ENCODE measurements at regions not wholly inside any gene's neighbourhood (a gene's known extent, or its start where the extent isn't known, plus 50 kb on each side); places are given as distances from the start of the nearest gene placed in this dataset.

- no peak for DNase-seq (ENCODE audit: low read depth, low spot score)
Measured at GRCh38 chr2:173419506-173419905, 64.8 kb downstream of the CDCA7 start.

DNA sequence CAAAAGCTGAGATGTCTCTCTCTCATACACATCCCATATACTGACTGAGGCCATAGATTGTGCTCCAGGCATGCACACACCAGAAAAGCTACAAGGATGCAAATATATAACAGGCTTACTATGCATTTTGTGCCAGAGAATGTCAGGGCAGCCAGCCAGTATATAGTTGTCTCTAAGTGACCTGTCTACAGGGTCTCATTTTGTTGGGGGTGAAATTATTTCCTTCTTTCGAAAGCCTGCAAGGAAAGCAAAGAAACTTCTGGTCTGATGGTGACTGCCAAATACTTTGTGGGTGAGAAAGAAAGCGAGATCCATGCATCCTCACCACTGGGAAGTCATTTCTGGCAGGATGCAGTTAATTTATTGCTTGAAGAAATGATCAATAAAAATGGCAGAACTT, 70.2 kb downstream of the CDCA7 start:
- no peak for DNase-seq (ENCODE audit: low read depth, low spot score)

- DNase-seq (ENCODE audit: low read depth, low spot score): no peak
Measured at GRCh38 chr2:173427887-173428668, 73.4 kb downstream of the CDCA7 start.

DNA sequence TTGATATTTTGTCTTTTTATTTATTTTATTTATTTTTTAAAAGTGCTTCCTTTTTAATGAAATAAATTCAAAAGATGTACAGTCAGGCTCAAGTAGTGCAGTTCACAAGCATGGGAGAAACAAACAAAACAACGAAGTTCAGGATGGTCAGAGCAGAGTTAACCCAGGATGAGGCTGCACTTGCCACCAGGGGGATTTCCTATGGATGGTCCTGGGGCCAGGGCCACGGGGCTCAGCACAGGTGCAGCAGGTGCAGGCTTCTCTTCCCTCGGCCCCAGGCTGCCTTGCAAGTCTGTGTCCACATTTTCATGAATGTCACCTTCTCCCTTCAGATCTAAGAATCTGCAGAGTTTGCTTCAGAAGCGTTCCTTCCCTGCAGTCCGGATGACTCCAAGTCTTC, 76.5 kb downstream of the CDCA7 start:
- no peak for DNase-seq (ENCODE audit: low read depth, low spot score)

GRCh38 chr2:173432049-173432754, 77.5 kb downstream of the CDCA7 start:
- DNase-seq (ENCODE audit: low read depth, low spot score): no peak

DNA sequence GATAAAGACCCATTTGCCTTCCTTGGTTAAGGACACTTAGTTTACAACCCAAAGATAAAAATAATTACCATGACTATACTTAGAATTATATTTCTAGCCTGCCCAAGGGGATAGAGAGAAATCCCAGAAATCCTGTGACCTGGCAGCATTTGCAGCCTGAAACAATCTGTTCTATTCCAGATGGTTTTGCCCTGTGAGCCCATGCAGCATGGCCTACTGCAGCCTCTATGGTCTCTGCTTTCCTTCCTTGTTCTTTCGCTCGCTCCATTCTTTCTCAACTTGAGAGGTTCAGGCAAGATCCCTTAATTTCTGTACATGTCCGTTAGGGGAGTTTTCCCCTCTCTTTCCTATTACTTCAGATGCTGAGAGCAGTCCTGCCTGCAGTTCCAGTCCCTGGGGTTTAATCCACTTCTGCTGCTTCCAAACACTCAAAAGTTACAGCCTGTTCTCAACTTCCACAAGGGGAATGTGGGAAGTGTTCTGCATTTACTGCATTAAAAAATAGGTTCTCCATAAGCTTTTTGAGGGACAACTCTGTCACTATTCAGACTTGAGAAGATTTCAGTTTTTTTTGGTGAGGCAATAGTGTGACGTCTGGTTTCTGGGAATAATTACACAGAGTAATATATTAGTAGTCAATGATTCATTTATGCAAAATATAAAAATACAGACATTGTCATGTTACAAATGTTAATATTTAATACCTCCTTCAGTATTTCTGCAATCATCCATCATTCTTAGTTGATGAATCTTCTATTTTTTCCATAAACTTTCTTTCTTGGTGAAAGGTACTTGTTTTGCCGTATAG, 80.3 kb downstream of the CDCA7 start:
- DNase-seq (ENCODE audit: low read depth, low spot score): no peak

- DNase-seq (ENCODE audit: low read depth, low spot score): no peak
Measured at GRCh38 chr2:173435574-173435973, 80.9 kb downstream of the CDCA7 start.

- no peak for DNase-seq (ENCODE audit: low read depth, low spot score)
Measured at GRCh38 chr2:173436088-173436487, 81.4 kb downstream of the CDCA7 start.

- no peak for DNase-seq (ENCODE audit: low read depth, low spot score)
Measured at GRCh38 chr2:173441222-173441621, 86.5 kb downstream of the CDCA7 start.

GRCh38 chr2:173442542-173442941, 87.9 kb downstream of the CDCA7 start:
- DNase-seq (ENCODE audit: low read depth, low spot score): no peak

- DNase-seq (ENCODE audit: low read depth, low spot score): no peak
Measured at GRCh38 chr2:173446722-173447121, 92.0 kb downstream of the CDCA7 start.

DNA sequence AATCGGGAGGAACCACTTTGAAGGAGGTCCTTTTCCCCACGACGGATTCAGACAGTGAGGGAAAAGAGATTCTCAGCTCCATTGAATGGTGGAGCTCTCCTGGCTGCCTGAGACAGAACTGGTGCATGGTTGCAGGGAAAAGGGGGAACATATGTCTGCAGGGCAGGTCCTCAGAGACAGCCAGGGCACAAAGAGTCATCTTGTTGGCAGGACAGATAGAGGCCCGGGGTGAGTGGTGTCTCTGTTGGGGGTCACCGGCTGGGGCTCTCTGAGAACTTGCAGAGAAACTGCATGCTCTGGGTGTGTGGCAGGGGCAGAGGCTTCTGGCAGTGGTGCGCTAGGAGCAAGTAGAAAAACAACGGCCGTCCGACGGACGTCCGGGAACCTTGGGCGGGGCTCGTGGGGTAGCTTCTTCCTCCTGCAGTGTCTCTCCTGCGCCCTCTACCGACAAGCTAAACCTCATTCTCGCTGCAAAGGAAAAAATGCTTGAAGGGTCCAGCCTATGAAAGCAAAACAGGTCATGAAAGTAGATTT, 94.3 kb downstream of the CDCA7 start:
- DNase-seq (ENCODE audit: low read depth, low spot score): peak; percentile 95

DNA sequence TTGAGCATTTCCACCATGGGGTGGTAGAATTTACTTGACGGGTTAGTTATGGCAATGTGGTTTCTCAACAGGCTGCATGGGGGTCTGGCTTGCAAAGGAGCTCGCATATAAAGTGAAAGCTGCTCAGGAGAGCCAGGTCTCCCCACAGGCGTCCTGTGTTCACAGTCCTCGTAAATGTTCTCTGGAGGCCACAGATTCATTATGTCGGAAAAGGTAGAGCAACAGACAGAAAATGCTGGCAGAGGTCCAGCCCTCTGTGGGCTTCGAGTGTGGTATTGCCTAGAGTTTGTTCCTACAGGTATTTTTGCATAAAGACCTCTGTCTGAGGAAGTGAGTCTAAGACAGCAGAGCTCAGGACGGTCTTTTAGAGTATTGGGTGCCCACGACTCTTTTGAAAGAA, 96.4 kb downstream of the CDCA7 start:
- no peak for DNase-seq (ENCODE audit: low read depth, low spot score)

DNA sequence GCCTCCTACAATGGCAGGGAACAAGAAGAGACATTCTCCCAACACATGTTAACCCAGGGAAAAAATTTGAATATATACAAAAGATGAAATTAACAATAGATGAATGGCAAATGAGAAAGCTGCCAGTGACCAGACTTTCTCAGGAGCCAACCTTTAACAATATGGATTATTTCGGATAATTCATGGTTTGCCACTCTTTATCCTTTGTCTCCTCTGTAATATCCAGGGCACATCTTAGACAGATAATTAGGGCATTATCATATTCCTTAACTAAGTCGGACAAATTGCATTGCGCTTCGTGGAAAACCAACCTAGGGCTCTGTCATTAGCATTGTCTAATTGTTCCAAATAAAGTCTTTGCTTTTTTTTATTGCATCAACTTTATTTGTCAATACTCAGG, 97.3 kb downstream of the CDCA7 start:
- DNase-seq (ENCODE audit: low read depth, low spot score): no peak

DNA sequence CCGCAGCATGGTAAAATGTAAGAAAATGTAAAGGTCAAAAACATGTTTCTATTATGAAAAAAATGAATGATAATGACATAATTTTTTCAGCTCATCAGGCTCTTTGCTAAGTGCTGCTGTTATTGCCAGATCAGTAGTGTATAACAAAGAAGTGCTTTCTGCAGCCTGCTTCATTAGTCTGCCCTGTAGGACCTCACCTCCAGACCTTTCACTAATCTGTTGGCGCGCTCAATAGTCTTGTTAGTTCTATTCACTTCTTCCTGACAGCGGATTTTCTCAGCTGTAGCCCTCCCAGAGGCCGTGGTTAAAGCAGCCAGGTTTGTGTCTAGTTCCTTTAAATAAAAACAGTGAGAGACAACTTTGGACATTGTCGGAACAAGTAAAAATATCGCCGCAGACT, 97.7 kb downstream of the CDCA7 start:
- DNase-seq (ENCODE audit: low read depth, low spot score): no peak

GRCh38 chr2:173456960-173457359, 102.3 kb downstream of the CDCA7 start:
- DNase-seq (ENCODE audit: low read depth, low spot score): peak; percentile 25

GRCh38 chr2:173457366-173457765, 102.7 kb downstream of the CDCA7 start:
- no peak for DNase-seq (ENCODE audit: low read depth, low spot score)

- DNase-seq (ENCODE audit: low read depth, low spot score): no peak
Measured at GRCh38 chr2:173458991-173459780, 104.5 kb downstream of the CDCA7 start.

- DNase-seq (ENCODE audit: low read depth, low spot score): no peak
Measured at GRCh38 chr2:173462892-173463840, 108.5 kb downstream of the CDCA7 start.

GRCh38 chr2:173463846-173464245, 109.2 kb downstream of the CDCA7 start:
- DNase-seq (ENCODE audit: low read depth, low spot score): no peak
